Glomerular visceral epithelial cell (primary cell): ENCODE measurements at regions not wholly inside any gene's neighbourhood (a gene's known extent, or its start where the extent isn't known, plus 50 kb on each side); places are given as distances from the start of the nearest gene placed in this dataset.

ENCODE experiments used
- DNase-seq: peaks from one replicate; pipeline ENCODE4 v3.0.0-alpha.2; 2016; ENCODE audit errors: extremely low spot score

DNA sequence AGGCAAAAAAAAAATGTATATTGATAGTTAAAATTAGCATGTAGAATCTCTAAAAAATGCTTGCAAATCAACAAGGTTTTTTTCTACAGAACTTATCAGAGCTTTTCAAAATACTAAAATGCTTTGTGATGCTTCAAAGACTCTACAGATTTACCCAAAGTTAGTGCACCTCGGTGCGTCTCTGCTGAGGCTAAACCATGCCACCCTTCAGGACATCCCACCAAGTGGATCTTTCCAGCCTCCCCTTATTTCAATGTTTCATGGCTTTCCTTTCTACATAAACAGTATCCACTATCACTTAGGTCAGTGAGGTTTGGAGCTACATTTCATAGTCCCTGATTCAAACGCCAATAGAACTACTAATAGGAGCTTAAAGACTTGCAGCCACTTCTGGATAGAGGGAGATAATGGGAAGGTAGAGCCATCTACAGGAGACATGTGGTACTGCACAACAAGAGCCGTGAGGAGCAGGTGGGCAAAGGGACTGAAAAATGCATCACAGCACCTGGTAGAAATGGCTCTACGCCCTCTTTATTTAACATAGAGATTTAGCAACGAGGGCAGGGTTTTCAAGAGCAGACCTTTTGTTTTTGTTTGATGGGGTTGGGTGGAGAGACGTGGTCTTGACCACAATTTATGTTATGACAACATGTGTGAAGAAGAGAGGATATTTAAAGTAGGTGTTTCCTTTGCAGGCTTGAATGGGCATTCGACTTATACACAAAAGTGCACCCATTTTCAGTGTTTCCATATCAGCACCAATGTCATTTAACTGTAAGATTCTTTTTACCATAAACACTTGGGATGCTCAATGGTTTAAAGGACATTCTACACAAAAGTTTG, 56.1 kb upstream of the SLC35G4 start:
- DNase-seq = peak; percentile 57

DNA sequence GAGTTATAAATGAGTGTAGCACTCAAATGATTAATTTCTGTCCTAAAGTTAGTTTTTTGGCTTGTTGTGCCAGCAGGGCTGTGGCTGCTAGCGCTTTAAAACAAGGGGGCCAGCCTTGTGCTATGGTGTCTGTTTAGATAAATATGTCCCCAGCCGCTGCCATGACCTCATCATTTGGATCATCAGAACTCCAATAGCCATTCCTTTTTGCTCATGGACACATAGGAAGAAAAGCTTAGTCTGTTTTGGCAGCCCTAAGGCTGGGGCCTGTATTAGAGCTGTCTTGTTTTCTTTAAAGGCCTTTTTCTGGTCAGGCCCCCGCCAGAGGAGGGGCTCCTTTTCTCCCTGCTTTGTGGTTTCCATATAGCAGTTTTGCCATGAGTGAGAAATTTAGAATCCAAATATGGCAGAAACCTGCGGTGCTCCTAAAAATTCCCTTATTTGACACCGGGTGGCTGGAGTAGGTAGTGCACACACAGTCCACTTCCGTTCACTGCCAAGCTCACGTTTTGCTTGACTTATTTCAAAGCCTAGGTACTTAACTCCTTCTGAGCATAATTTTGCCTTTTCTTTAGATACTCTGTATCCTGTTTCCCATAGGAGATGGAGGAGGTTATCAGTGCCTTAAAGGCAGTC, 60.4 kb upstream of the SLC35G4 start:
- DNase-seq = no peak

DNA sequence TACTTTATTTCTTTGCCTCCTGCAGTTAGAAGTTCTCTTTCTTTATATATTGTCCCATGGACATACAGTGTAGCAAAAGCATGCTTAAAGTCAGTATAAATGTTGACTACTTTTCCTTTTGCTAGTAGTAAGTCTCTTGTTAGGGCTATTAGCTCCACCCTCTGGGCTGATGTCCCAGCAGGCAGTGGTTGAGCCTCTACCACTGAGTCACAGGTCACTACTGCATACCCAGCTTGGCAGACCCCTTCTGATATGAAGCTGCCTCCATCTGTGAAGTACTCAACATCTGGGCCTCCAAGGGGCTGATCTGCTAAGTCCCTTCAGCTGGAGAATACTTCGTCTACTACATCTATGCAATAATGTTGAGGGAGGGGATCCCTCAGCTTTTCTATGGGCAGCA, 61.0 kb upstream of the SLC35G4 start:
- no peak for DNase-seq

DNA sequence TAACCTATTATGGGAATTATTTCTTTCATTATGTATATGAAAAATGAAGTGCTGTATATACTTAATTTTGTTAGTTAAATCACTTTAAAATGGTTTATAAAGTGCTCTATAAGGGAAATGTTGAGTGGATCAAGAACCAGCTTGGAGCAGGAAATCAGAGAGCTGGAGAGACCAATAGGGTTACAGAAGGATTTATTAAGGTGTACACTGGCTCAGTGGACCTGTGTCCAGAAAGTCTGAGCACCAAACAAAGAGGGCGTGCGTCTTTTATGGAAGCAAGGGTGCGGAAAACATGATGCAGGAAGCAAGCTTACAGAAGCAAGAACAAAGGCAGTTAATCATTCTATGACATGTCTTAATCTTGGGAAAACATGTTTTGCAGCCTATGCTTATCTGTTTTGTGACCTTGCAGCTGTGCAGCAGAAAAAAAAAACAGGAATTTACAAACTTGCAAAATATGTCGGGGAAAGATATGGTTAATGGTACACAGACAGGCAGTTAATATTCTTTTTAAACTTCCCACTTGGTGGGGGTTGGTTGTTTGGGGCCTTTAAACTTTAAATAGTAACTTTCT, 65.2 kb upstream of the SLC35G4 start:
- no peak for DNase-seq

DNA sequence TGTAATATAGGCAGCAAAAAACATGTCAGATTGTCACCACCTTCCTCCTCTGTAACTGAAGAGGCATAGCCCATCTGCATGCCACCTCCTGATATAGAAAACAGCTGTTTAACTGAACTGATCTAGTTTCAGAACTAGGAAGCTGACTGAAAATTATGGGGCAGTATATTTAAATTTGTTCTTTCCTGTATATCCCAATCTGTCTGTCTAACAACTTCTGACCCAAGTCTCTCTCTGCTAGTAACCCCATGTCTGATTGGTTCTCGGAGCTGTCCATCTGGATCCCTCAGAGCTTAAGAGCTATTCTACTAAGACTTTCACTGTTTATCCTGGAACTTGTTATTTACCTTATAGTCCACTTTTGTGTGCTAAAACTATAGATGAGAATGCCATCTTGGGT, 68.2 kb upstream of the SLC35G4 start:
- DNase-seq = no peak

DNA sequence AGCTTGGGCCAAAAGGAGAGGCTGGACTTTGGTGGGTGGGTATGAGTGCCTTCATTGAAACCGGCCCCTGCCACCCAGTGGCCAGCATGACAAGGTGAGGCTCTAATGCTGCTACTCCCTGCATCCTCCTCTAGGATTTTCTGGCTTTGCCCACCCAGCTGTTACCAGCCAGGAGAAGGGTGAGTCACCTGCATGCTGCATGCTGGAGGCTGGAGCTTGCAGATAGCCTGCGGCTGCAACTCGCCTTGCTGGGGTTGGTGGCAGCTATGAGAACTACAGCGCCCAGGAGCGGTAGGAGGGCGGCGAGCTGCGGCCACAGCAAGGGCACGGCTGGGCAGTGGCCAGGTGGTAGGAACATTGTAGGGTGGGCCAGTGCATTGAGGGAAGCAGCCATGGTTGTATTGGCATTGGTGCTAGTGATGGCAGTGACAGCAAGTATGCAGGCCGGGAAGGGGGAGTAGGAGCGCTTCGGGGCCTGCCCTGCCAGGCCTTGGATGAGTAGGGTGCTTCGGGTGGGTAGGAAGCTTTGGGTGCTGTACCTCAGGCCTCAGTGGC, 75.4 kb upstream of the SLC35G4 start:
- DNase-seq = no peak

DNA sequence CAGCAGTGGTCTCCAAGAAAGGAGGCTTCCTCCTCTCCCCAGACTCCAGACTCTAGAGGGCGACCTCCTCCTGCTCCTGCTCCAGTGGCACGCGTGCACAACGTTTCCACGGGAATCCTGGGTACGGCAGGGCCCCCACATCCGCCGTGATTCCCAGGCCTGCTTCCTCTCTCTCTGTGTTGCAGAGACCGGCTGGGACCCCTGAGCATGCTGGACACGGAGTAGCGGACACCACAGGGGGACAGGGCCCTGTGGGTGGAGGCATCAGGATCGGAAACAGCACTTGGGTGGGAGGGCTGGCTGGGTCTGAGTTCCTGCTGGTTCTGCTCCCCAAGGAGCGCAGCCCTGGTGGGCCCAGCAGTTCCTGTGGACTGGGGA, 75.9 kb upstream of the SLC35G4 start:
- no peak for DNase-seq

DNA sequence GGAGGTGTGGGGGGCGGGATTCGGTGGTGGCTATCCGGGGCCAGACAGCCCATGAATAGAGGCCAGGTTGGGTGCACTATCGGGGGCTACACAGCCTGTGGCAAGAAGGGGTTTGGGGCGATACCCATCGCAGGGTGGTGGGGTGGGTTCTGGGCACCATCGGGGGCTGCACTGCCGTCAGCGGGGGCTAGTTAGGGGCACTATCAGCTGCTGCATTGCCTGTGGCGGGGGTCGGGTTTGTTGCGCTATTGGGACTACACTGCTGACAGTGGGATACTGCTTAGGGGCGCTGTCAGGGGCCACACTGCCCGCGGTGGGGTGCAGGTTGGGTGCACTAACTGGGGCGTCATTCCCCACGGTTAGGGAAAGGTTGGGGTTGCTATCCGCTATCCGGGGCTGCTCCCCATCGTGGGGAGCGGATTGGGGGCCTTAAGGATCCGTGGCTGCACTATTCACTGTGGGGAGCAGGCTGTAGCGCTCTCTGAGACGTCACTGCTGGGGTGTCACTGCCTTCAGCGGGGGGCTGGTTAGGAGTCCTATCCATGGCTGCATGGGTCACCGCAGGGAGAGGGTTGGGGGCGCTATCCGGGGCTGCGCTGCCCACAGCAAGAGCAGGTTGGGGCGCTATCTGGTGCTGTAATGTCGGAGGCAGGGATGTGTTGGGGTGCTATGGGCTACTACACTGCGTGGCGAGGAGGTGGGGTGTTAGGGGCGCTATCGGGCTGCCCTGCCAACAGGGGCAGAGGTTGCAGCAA, 76.5 kb upstream of the SLC35G4 start:
- DNase-seq = no peak

DNA sequence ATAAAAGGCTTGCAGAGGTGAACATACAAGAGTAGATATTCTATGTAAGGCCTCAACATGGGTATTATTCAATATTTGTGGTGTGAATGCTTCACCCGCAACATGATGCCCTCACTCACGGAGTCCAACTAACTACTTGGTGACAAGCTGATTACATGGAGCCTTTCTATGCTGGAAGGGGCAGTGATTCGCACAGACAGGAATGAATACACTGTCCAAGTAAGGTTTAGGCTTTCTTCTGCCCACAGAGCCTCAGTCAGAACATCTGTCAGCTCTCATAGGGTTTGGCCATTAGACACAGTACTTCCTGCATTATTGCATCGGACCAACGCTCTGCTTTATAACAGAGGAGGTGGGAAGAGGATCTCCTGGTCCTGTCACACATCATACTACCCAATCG, 80.3 kb upstream of the SLC35G4 start:
- no peak for DNase-seq

DNA sequence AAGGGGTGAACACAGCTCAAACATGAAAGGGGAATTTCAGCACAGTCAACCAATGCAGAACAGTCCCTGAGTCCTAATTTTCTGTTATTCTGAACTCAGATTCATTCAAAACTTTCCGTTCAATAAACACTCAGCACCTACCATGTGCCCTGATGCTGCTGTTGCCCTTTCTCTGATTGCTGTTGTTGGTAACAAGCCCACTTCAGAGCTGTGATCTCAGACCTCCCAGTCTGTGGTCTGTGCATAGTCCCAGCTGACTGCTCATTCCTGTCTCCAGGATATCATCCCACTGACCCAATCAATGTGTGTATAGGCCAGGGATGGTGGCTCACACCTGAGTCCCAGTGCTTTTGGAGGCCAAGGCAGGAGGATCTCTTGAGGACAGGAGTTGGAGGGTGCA, 82.7 kb upstream of the SLC35G4 start:
- DNase-seq = no peak

DNA sequence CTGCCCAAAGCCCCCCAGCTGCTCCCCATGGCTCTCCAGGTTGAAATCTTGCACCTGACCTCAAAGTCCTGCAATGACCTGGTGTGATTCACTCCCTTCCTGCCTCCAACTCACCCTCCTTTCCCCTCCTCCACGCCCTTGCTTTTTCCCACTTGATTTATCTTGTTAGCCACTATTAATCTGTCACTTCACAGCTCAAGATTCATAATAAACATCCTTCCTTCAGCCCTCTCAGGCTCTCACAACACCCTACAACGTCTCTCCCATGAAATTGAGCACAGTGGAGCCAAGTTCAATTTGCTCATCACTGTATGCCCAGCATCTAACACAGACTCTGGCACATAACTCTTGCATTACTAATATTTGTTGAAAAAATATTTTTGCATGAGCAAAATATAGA, 85.6 kb upstream of the SLC35G4 start:
- DNase-seq = no peak

DNA sequence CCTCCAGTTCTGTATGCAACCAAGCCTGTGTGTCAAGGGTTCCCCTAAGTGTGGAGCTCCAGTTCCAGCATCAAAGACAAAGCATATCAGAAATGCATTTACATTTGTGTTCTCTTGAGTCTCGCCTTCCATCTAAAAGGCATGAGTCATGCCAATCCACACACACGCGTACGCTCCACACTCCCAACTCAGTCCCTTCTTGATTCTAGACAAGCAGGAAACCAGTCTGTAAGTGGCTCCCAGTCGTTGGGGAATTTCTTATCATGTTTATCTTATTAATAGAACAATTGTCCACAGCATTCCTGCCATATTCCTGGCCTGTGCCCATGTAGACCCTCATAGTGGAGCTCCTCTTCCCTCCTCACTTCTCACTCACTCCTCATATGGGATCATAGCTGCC, 86.4 kb upstream of the SLC35G4 start:
- no peak for DNase-seq

DNA sequence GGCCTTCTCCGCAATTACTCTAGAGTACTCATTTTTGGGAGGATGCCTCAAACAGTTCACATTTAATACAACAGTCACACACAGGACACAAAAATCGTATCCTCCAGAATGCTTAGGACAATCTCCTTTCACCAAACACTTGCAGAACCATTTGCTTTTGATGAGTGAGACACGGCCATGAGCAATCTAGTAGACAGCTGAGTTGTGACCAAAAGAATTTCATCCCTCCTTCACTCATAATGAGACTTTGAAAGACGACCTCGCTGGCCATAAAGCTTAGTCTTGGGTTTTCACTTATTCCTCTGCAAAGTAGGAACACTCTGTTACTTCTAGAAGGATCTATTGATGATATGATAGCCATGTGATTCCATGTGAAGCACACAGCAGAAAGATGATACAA, 87.5 kb upstream of the SLC35G4 start:
- no peak for DNase-seq

DNA sequence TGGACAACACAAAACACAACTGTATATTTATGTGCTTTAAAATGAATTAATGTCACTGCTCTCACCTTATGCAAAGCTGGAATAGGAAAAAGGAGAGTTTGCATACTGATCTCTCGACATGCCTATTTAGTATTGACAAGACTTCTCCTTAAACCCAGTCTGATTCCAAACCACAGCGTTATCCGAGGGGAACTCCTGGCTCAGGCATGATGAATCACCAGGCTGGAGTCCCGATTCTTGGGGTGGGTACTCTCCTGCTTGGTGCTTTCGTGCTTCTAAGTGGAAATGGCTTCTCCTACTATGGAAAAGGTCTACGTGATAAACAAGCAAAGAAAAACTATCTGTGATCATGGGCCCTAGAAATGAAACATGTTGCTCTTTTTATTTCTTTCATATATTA, 88.9 kb upstream of the SLC35G4 start:
- DNase-seq = peak; percentile 11

DNA sequence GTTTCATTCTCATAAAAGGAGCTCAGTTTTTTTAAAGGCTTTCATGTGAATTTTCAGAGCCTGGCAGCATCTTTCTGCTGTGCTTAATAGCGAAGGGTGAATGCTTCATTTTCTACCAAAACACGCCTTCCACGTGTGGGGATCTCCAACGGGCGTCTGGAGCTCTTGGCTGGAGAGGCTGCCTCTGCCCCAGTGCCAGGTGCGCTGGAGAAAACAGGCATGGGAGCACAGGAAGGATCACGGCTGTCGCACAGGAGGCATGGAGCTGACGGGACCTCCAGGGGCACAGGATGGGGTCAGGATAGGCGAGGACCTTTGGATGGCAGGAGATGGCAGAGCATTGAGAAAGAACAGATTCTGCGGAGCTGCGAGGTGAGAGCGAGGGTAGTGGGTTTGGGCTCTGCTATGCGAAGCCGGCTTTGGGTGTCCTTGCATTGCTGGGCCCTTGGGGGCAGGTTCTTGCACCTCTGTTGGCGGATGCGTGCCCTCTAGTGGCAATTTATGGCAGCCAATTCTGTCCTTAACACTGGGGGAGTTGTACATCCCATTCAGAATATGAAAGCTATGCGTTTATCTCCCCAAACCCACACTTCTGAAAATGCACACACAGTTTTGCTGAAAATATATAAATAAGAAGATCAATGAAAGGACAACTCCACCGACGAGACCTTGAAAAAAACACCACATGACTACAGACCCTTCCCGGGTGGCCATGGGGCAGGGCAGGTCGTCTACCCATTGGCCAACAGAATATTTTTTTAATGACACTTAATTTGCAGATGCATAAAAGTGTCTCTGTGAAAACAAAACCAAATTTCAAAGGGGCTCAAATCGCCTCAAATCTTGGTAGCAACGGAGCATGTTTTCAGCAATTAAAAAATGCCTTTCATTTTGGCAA, 90.4 kb upstream of the SLC35G4 start:
- peak; percentile 49 for DNase-seq

DNA sequence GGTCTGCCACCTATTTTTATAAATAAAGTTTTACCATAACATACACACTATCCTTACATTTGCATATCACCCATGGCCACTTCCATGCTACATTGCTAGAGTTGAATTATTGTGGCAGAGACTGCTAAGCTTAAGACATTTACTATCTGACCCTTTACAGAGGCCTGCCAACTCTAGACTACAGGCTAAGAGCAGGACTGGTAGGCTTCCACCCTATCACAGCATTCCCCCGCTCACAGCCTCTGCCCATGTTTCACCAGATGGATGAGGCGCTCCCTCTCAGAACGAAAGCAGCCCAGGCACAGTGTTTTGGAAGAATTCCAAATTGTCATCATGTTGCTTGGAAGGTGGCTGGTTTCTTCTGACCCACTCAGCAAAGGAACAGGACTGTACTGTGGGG, 91.7 kb upstream of the SLC35G4 start:
- no peak for DNase-seq

DNA sequence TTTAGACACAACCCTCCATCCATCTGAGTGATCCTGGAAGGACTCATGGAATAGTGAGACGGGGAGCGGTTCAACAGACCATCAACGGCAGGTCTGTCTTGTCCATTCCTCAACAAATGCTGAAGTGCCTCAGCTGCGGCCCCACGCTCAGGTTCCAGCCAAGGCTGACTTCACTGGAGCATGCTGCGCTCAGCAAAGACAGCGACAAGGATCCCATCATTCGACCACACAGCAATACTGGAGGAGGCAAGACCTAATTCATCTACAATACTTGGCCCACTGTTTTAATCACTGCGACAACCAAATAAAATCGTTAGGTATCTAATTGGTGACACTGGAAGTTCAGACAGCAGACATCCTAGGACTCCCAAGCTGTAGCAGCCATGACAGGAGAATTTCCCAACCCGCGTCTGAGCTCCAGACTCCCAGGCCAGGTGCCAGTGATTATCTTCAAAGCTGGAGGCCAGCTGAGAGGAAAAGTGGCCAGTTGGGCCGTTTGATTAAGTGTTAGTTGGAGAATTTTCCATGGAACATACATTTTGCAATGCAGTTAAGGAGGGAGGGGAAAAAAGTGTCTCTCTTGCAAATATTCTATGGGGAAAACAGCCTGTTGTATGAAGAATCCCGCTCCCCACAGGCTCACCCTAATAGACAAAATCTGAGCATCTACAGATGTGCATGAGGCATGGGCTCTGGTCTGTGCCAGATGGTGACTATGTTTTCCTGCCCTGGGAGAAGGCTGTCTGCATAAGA, 92.5 kb upstream of the SLC35G4 start:
- DNase-seq = no peak

DNA sequence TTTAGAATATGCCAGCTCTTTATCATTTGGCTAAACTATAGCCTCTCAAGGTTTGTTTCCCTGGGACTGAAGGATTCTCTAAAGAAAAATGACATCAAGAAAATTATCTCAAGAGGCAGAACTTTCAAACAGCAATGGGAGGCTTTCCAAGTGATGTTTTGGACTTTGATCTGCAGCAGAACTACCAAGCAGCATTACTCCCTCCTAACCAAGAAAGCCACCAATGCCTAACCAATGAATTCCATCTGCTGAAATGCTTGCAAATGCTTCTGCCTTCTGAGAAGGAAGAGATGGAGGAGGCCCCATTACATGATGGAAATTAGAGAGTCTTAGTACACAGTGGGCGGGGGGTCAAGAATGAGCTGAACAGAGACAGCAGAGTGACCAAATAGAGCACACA, 95.1 kb upstream of the SLC35G4 start:
- DNase-seq = no peak

DNA sequence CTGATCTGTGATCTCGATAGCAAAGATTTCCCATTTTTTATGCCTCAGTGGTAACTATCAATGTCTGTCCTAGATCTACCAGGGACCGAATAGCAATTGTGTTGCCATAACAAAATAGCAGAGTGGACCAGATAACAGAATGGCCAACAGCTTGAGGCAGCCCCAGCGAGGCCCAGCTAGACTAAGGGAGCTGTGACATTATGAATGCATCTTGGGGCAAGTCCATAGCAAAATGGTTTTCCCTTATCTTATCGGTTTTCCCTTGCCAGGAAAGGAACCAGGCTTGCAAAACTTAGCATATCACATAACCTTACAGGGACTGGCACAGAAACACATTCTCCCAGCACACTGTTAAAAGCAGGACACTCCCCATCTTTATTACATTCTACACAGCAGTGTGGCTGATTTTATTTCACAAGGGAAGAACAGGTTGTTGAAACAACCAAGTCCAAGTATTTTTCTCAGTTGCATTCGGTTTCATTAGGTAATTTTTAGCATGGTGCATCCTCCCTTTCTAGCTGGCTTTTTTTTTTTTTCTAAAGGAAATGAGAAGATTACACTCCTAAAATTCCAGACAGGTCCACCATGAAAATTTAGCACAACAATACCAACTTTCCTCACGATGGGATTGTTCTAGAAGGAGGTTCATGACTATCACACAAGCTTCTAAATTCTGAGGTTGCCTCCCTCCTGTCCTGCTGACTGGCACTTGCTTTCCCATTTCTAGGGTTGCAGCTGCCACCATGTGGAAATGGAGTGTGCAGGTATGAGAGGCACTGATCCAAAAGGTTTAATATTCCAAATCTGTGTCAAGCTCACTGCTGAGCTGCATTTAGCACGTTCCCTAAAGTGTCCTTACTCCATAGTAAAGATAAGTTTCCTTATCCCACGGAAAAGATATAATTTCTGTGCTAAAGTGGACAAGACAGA, 97.0 kb upstream of the SLC35G4 start:
- DNase-seq = peak; percentile 18
